ENCODE measurements at regions not wholly inside any gene's neighbourhood (a gene's known extent, or its start where the extent isn't known, plus 50 kb on each side); places are given as distances from the start of the nearest gene placed in this dataset.

- Histone ChIP-seq H2AFZ (ENCODE audit: low read depth) (no peak overlapping the region), H3F3A (replicated peaks; ENCODE audit: insufficient read depth) (no peaks in the 10 kb centered on the region), H3K27ac (ENCODE audit: low read depth in 2 of 2, low read length in 1 of 2) (no peak overlapping the region), H3K4me3 (ENCODE audit: low read depth in 2 of 2, low read length in 1 of 2) (no peak overlapping the region), H3K36me3 (replicated peaks in 1 of 2; ENCODE audit: control insufficient read depth in 1 of 2, insufficient read depth in 2 of 2, low read length in 1 of 2) (no peaks in the 10 kb centered on the region), H3K79me2 (ENCODE audit: insufficient read depth) (no peaks in the 10 kb centered on the region), H3K4me2 (no peak overlapping the region), H3K4me1 (ENCODE audit: control insufficient read depth in 1 of 2, insufficient read depth in 2 of 2, low read depth in 1 of 2, low read length in 1 of 2) (no peaks in the 10 kb centered on the region; a peak in 1 of 4 replicates), H3K9ac (no peak overlapping the region), H3K27me3 (ENCODE audit: insufficient read depth) (no peaks in the 10 kb centered on the region), H4K20me1 (ENCODE audit: insufficient read depth) (no peaks in the 10 kb centered on the region), H3K9me2 (no peaks in the 10 kb centered on the region), H3K9me3 (no peaks in the 10 kb centered on the region)
- TF ChIP-seq ZBTB33 (IDR thresholded peaks at IDR 0.05; ENCODE audit: borderline replicate concordance, low read depth) (no peak), TCF12 (IDR thresholded peaks at IDR 0.05) (no peak), REST (IDR thresholded peaks at IDR 0.05; ENCODE audit: low read depth, low read length) (no peak), POLR2AphosphoS5 (IDR thresholded peaks at IDR 0.05; ENCODE audit: low read depth, low read length) (no peak), MAX (IDR thresholded peaks at IDR 0.05; ENCODE audit: low read depth) (no peak), ELF1 (IDR thresholded peaks at IDR 0.05) (no peak), RFX5 (IDR thresholded peaks at IDR 0.05; ENCODE audit: low read length) (no peak), USF2 (IDR thresholded peaks at IDR 0.05; ENCODE audit: borderline replicate concordance, low read depth, low read length) (no peak), EZH2phosphoT487 (IDR thresholded peaks at IDR 0.05; ENCODE audit: borderline replicate concordance, low read depth) (no peak), EP300 (IDR thresholded peaks at IDR 0.05; ENCODE audit: borderline replicate concordance in 1 of 2, low read depth in 1 of 2, low read length in 1 of 2) (no peak), SMC3 (IDR thresholded peaks at IDR 0.05; ENCODE audit: low read depth, low read length) (no peak), GABPA (IDR thresholded peaks at IDR 0.05; ENCODE audit: low read depth) (no peak), NRF1 (IDR thresholded peaks at IDR 0.05; ENCODE audit: low read depth, low read length) (no peak), IRF3 (IDR thresholded peaks at IDR 0.05; ENCODE audit: low read depth, low read length) (no peak), MXI1 (IDR thresholded peaks at IDR 0.05; ENCODE audit: low read depth, low read length) (no peak)
- WGBS (ENCODE audit: low lambda C conversion rate), result 73% methylated on average over 2 of the region's 2 CpGs
- ChIA-PET CTCF (no interaction called here), POLR2A (no interaction called here)
- DNase-seq, result no peak
These were observed 559.0 kb upstream of the FTMT start for GRCh38 chr5:121292664-121293063.

Measured in SK-N-SH (cell line).